Thyroid gland (tissue), 4 donors: ENCODE measurements at regions not wholly inside any gene's neighbourhood (a gene's known extent, or its start where the extent isn't known, plus 50 kb on each side); places are given as distances from the start of the nearest gene placed in this dataset.
"Not testable (repeated sequence)": the region's sequence is repeated elsewhere in the genome, so short reads cannot be mapped to it uniquely, and the experiment has no call there.

Experiments used
- CTCF ChIP-seq, 6 experiments: fragments of 200-600 bp in 3 of 6; fragments of 450-650 bp in 3 of 6; sonication (generic) in 3 of 6; IDR thresholded peaks; one replicate each; pipeline ENCODE4 v1.5.1; 2016 to 2019; ENCODE audit warnings: antibody characterized with exemption in 6 of 6, mild to moderate bottlenecking in 2 of 6, inconsistent platforms in 1 of 6, moderate library complexity in 1 of 6
- POLR2A ChIP-seq, 2 donors: fragments of 450-650 bp; IDR thresholded peaks; one replicate each; pipeline ENCODE4 v1.6.1; 2017; ENCODE audit warnings: antibody characterized with exemption in 2 of 2, mild to moderate bottlenecking in 2 of 2, moderate library complexity in 1 of 2

- not testable (repeated sequence) for TF ChIP-seq CTCF, POLR2A (IDR thresholded peaks at IDR 0.05)
Measured at GRCh38 chr17:16871446-16872190, 100.3 kb downstream of the TNFRSF13B start.
